ENCODE measurements at regions not wholly inside any gene's neighbourhood (a gene's known extent, or its start where the extent isn't known, plus 50 kb on each side); places are given as distances from the start of the nearest gene placed in this dataset.
A peak's percentile ranks its signal among the peaks of the same experiment; 100 is the strongest.
"Not testable (repeated sequence)": the region's sequence is repeated elsewhere in the genome, so short reads cannot be mapped to it uniquely, and the experiment has no call there.

DNA sequence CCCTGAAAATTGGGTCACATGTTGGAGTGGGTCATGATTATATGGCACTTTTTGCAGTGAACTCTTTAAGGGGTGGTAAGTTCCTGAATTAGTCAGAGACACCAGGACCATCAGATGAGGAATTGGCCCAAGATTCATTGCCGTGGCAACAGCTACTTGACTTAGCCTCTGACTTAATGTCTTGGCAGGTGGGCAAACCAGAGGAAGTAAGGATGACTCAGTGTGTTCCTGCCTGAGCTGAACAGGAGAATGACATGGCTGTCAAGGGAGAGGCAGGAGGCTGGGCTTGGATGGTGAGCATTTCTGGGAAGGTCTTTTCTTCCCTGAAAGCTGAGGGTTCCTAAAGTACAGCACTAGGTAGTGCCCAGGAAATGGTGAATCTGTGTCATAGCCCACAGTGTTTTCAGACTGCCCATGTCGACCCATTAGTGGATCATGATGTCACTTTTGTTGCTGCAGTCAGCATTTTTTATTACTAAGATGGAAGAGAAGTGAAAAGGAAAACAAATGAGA lies 170.1 kb upstream of the PWP1 start:
- peak; percentile 50 for DNase-seq (ENCODE audit: low spot score)
- 74% methylated on average over 2 of the region's 2 CpGs for WGBS (ENCODE audit: low lambda C conversion rate, missing lambda C conversion rate)
- Histone ChIP-seq H3K9me2 (replicated peaks; ENCODE audit: insufficient read depth) (no peaks in the 10 kb centered on the region), H3K27me3 (no peaks in the 10 kb centered on the region), H3K4me3 (no peak overlapping the region), H3K36me3 (replicated peaks; ENCODE audit: insufficient read depth, low read depth) (no peaks in the 10 kb centered on the region), H4K20me1 (ENCODE audit: insufficient read depth, poor library complexity, severe bottlenecking) (no peaks in the 10 kb centered on the region), H3K4me2 (no peak overlapping the region), H3K9me3 (ENCODE audit: low read depth) (no peaks in the 10 kb centered on the region), H2AFZ (no peak overlapping the region), H3K27ac (no peak overlapping the region), H3K79me2 (no peaks in the 10 kb centered on the region), H3K4me1 (ENCODE audit: insufficient read depth) (no peaks in the 10 kb centered on the region)
- TF ChIP-seq, protein P1, sequence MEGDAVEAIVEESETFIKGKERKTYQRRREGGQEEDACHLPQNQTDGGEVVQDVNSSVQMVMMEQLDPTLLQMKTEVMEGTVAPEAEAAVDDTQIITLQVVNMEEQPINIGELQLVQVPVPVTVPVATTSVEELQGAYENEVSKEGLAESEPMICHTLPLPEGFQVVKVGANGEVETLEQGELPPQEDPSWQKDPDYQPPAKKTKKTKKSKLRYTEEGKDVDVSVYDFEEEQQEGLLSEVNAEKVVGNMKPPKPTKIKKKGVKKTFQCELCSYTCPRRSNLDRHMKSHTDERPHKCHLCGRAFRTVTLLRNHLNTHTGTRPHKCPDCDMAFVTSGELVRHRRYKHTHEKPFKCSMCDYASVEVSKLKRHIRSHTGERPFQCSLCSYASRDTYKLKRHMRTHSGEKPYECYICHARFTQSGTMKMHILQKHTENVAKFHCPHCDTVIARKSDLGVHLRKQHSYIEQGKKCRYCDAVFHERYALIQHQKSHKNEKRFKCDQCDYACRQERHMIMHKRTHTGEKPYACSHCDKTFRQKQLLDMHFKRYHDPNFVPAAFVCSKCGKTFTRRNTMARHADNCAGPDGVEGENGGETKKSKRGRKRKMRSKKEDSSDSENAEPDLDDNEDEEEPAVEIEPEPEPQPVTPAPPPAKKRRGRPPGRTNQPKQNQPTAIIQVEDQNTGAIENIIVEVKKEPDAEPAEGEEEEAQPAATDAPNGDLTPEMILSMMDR (IDR thresholded peaks at IDR 0.05; ENCODE audit: poor library complexity): no peak
- TF ChIP-seq EZH2phosphoT487 (IDR thresholded peaks at IDR 0.05; ENCODE audit: low read depth, severe bottlenecking, unreplicated experiment): no peak
- no peak for TF ChIP-seq EZH2 (IDR thresholded peaks at IDR 0.05; ENCODE audit: borderline replicate concordance)

DNA sequence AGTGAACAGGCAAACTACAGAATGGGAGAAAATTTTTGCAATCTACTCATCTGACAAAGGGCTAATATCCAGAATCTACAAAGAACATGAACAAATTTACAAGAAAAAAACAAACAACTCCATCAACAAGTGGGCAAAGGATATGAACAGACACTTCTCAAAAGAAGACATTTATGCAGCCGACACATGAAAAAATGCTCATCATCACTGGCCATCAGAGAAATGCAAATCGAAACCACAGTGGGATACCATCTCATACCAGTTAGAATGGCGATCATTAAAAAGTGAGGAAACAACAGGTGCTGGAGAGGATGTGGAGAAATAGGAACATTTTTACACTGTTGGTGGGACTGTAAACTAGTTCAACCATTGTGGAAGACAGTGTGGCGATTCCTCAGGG lies 167.8 kb upstream of the PWP1 start:
- not testable (repeated sequence) for H3K4me2 ChIP-seq; H3K27ac ChIP-seq; H3K9me2 ChIP-seq (replicated peaks; ENCODE audit: insufficient read depth); H2AFZ ChIP-seq; H3K36me3 ChIP-seq (replicated peaks; ENCODE audit: insufficient read depth, low read depth); H4K20me1 ChIP-seq (ENCODE audit: insufficient read depth, poor library complexity, severe bottlenecking); H3K4me1 ChIP-seq (ENCODE audit: insufficient read depth); DNase-seq (ENCODE audit: low spot score); H3K4me3 ChIP-seq; H3K9me3 ChIP-seq (ENCODE audit: low read depth); H3K27me3 ChIP-seq; H3K79me2 ChIP-seq
- 93% methylated on average over 3 of the region's 4 CpGs for WGBS (ENCODE audit: low lambda C conversion rate, missing lambda C conversion rate)

DNA sequence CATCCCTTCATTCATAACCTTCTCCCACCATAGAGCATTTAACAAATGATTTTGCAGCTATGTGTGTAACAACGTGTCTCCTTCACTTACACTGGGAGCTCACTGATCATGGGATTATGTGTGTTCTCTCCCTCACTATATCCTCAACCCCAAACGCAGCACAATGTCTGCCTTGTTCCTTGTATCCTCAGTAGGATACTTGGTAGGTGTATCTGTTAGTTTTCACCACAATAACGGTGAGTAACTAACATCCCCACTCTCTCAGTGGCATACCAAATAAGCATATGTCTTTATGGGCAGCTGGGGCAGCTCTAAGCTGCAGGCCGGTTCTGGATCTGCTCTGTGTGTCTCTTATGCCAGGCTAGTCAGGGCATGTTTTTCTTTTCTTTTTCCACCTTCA lies 166.7 kb upstream of the PWP1 start:
- H3K4me1 ChIP-seq (ENCODE audit: insufficient read depth): no peaks in the 10 kb centered on the region
- no peaks in the 10 kb centered on the region for H3K9me2 ChIP-seq (replicated peaks; ENCODE audit: insufficient read depth)
- WGBS (ENCODE audit: low lambda C conversion rate, missing lambda C conversion rate): 96% methylated on average over 4 of the region's 4 CpGs
- no peaks in the 10 kb centered on the region for H3K36me3 ChIP-seq (replicated peaks; ENCODE audit: insufficient read depth, low read depth)
- no peak overlapping the region for H3K4me2 ChIP-seq
- H3K4me3 ChIP-seq: no peak overlapping the region
- H3K27me3 ChIP-seq: no peaks in the 10 kb centered on the region
- no peaks in the 10 kb centered on the region for H4K20me1 ChIP-seq (ENCODE audit: insufficient read depth, poor library complexity, severe bottlenecking)
- no peak overlapping the region for H3K27ac ChIP-seq
- H2AFZ ChIP-seq: no peak overlapping the region
- no peaks in the 10 kb centered on the region for H3K9me3 ChIP-seq (ENCODE audit: low read depth)
- H3K79me2 ChIP-seq: no peaks in the 10 kb centered on the region
- TF ChIP-seq EZH2 (IDR thresholded peaks at IDR 0.05; ENCODE audit: borderline replicate concordance) (no peak), EZH2phosphoT487 (IDR thresholded peaks at IDR 0.05; ENCODE audit: low read depth, severe bottlenecking, unreplicated experiment) (no peak)
- TF ChIP-seq, protein P1 (IDR thresholded peaks at IDR 0.05; ENCODE audit: poor library complexity): no peak
- DNase-seq (ENCODE audit: low spot score): no peak

DNA sequence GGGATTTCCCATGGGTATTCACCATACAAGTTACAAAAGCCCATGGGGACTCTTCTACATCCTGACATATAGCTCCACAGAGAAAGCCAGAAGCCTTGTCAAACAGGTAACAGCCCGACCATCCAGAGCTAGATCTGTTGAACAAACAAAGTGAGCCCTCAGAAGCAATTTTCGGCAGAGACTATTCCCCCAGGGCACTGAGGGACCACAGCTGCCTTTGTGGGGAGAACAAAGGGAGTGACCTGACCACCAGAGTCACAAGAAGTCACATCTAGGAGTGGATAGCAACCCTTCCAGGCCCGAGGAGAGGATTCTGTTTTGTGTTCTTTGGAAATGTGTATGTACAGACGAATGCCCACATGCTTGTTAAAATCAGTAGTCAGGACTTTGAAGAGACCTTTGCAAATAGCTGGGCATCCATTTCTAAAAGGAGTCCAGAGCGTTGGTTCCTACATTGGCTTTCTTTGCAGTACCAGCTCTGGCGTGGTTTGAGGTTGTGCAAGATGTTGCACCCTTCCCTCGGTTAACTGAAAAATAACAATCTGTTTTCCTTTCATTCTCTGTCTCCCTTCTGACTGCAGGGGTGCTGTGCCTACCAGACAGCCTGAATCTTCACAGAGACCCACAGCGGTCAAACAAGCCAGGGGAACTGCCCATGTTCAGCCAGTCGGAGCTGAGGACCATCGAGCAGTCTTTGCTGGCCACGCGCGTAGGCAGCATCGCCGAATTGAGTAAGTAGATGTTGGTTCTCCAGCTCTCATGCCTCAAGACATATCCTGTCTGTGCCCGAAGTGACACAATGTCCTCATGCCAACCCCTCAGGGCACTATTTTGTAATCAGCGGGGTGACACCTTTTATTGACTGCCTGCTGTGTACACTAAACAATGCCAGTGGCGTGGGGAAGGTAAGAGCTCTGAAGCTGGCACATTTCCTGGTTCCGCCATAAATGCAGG lies 165.4 kb upstream of the PWP1 start:
- Histone ChIP-seq H4K20me1 (ENCODE audit: insufficient read depth, poor library complexity, severe bottlenecking) (no peaks in the 10 kb centered on the region), H3K27me3 (no peaks in the 10 kb centered on the region), H3K9me2 (replicated peaks; ENCODE audit: insufficient read depth) (no peaks in the 10 kb centered on the region), H3K27ac (no peak overlapping the region), H3K36me3 (replicated peaks; ENCODE audit: insufficient read depth, low read depth) (no peaks in the 10 kb centered on the region), H2AFZ (no peak overlapping the region), H3K79me2 (no peaks in the 10 kb centered on the region), H3K4me3 (no peak overlapping the region), H3K4me1 (ENCODE audit: insufficient read depth) (no peaks in the 10 kb centered on the region), H3K9me3 (ENCODE audit: low read depth) (no peaks in the 10 kb centered on the region), H3K4me2 (no peak overlapping the region)
- TF ChIP-seq EZH2 (IDR thresholded peaks at IDR 0.05; ENCODE audit: borderline replicate concordance) (no peak), EZH2phosphoT487 (IDR thresholded peaks at IDR 0.05; ENCODE audit: low read depth, severe bottlenecking, unreplicated experiment) (no peak)
- TF ChIP-seq, protein P1 (IDR thresholded peaks at IDR 0.05; ENCODE audit: poor library complexity): no peak
- no peak for DNase-seq (ENCODE audit: low spot score)
- WGBS (ENCODE audit: low lambda C conversion rate, missing lambda C conversion rate): 88% methylated on average over 19 of the region's 19 CpGs
